ENCODE measurements at regions not wholly inside any gene's neighbourhood (a gene's known extent, or its start where the extent isn't known, plus 50 kb on each side); places are given as distances from the start of the nearest gene placed in this dataset.
"Not testable (repeated sequence)": the region's sequence is repeated elsewhere in the genome, so short reads cannot be mapped to it uniquely, and the experiment has no call there.

GRCh38 chr20:55097621-55098020 is 622.2 kb downstream of the DOK5 start:
- TF ChIP-seq CTCF (IDR thresholded peaks at IDR 0.05; ENCODE audit: low read length, missing control alignments), result no peak
- DNase-seq (ENCODE audit: low read depth), result no peak
- no peak overlapping the region for H3K4me3 ChIP-seq (replicated peaks; ENCODE audit: low read depth, low read length)

GRCh38 chr20:55095745-55096400 is 620.5 kb downstream of the DOK5 start:
- H3K4me3 ChIP-seq (replicated peaks; ENCODE audit: low read depth, low read length), result no peak overlapping the region
- DNase-seq (ENCODE audit: low read depth), result no peak
- TF ChIP-seq CTCF (IDR thresholded peaks at IDR 0.05; ENCODE audit: low read length, missing control alignments), result no peak

- no peak for DNase-seq (ENCODE audit: low read depth)
- TF ChIP-seq CTCF (IDR thresholded peaks at IDR 0.05; ENCODE audit: low read length, missing control alignments), result no peak
These were observed 619.0 kb downstream of the DOK5 start for GRCh38 chr20:55094353-55094861.

GRCh38 chr20:55090286-55090685 is 614.9 kb downstream of the DOK5 start:
- no peak for TF ChIP-seq CTCF (IDR thresholded peaks at IDR 0.05; ENCODE audit: low read length, missing control alignments)
- DNase-seq (ENCODE audit: low read depth), result no peak

More at GRCh38 chr20:55094353-55094861, 619.0 kb downstream of the DOK5 start:
- no peak overlapping the region for H3K4me3 ChIP-seq (replicated peaks; ENCODE audit: low read depth, low read length)

GRCh38 chr20:55086421-55086820 is 611.0 kb downstream of the DOK5 start:
- H3K4me3 ChIP-seq (replicated peaks; ENCODE audit: low read depth, low read length), result no peak overlapping the region
- no peak for DNase-seq (ENCODE audit: low read depth)
- TF ChIP-seq CTCF (IDR thresholded peaks at IDR 0.05; ENCODE audit: low read length, missing control alignments), result no peak

More at GRCh38 chr20:55090286-55090685, 614.9 kb downstream of the DOK5 start:
- H3K4me3 ChIP-seq (replicated peaks; ENCODE audit: low read depth, low read length), result no peak overlapping the region

- H3K4me3 ChIP-seq (replicated peaks; ENCODE audit: low read depth, low read length), result no peak overlapping the region
- TF ChIP-seq CTCF (IDR thresholded peaks at IDR 0.05; ENCODE audit: low read length, missing control alignments), result no peak
- DNase-seq (ENCODE audit: low read depth), result no peak
These were observed 604.5 kb downstream of the DOK5 start for GRCh38 chr20:55079917-55080316.

GRCh38 chr20:55074266-55074840 is 599.0 kb downstream of the DOK5 start:
- not testable (repeated sequence) for DNase-seq (ENCODE audit: low read depth); H3K4me3 ChIP-seq (replicated peaks; ENCODE audit: low read depth, low read length)
